Stimulated activated memory B cell treated with anti-CD40 and anti-IgM and Interleukin-4, amounts not matched to agents 10 μg/mL and 1 μg/mL and 100 μg/mL, for 72 hours (primary cell): ENCODE measurements at regions not wholly inside any gene's neighbourhood (a gene's known extent, or its start where the extent isn't known, plus 50 kb on each side); places are given as distances from the start of the nearest gene placed in this dataset.
A peak's percentile ranks its signal among the peaks of the same experiment; 100 is the strongest.

Experiments
- ATAC-seq: fragments of 150-1000 bp; cut with Tn5 transposase; 2 replicates; pipeline ENCODE4 v1.10.0; 2021
- H3K27ac Mint-ChIP-seq: one replicate; pipeline ENCODE4 v1.8.0; 2022; ENCODE audit warnings: mild to moderate bottlenecking, mixed read lengths
- H3K27me3 Mint-ChIP-seq: one replicate; pipeline ENCODE4 v1.8.0; 2022; ENCODE audit warnings: mixed read lengths
- H3K36me3 Mint-ChIP-seq: one replicate; pipeline ENCODE4 v1.8.0; 2022; ENCODE audit warnings: mixed read lengths
- H3K4me1 Mint-ChIP-seq: one replicate; pipeline ENCODE4 v1.8.0; 2022; ENCODE audit warnings: mixed read lengths
- H3K4me3 Mint-ChIP-seq: one replicate; pipeline ENCODE4 v1.8.0; 2022; ENCODE audit warnings: mild to moderate bottlenecking, moderate library complexity, mixed read lengths
- H3K9me3 Mint-ChIP-seq: one replicate; pipeline ENCODE4 v1.8.0; 2022; ENCODE audit warnings: mixed read lengths

DNA sequence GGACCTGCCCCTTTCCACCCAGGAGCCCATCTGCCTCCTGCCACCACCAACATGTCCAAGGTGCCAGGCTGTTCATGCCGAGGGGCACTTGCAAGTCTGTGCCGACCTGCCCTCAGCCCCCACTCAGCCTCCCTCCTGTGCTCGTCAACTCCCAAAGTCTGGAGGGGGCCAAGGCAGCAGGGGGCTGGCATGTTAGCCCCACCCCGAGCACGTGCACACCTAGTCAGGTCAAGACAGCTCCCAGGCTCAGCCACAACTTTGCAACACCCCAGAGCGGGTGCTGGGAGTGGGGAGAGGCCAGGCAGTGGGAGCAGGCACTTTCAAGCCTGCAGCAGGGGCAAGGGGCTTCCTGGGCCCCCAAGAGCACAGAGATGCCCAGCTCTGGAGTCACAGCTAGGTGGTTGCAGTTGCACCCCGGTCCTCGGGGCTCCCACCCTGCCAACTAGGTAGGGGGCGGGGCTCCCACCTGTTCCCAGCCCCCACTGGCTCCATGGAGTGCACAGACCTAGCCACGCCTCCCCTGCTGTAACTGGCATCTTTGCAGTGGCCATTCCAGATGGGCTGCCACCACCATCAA, 272.5 kb downstream of the CETN3 start:
- Mint-ChIP-seq H3K4me1 (peaks cover 12% of the 10 kb centered on the region), H3K9me3 (no peaks in the 10 kb centered on the region), H3K27ac (no peak overlapping the region), H3K27me3 (peaks cover 12% of the 10 kb centered on the region), H3K36me3 (no peaks in the 10 kb centered on the region), H3K4me3 (no peak overlapping the region)
- ATAC-seq = no peak

DNA sequence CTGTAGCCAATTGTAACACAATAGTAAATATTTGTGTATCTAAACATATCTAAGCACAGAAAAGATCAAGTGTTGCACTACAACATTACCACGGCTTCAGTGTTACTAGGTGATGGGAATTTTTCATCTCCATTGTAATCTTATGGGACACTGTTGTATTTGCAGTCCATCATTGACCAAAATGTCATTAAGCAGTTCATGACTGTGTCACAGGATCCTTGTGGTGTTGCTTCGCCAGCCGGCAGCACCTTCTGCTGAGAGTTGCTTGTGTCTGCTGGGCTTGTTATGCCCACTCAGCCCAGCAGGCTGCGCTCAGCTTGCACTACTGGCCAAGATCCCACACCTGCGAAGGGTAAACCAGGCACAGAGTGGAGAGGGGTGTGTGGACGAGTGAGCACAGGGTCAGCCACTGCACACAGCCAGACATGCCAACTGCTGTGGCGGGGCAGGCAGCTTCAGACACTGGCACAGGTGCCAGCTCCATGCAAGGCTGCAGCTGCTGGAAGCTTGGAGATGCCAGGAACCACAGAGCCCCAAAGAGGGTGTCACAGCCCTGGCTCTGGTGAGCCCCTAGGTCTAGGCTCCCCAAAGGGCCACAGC, 273.7 kb downstream of the CETN3 start:
- Mint-ChIP-seq H3K9me3 (no peaks in the 10 kb centered on the region), H3K36me3 (no peaks in the 10 kb centered on the region), H3K4me1 (peaks cover 22% of the 10 kb centered on the region), H3K4me3 (no peak overlapping the region), H3K27ac (no peak overlapping the region), H3K27me3 (peaks cover 12% of the 10 kb centered on the region)
- no peak for ATAC-seq

DNA sequence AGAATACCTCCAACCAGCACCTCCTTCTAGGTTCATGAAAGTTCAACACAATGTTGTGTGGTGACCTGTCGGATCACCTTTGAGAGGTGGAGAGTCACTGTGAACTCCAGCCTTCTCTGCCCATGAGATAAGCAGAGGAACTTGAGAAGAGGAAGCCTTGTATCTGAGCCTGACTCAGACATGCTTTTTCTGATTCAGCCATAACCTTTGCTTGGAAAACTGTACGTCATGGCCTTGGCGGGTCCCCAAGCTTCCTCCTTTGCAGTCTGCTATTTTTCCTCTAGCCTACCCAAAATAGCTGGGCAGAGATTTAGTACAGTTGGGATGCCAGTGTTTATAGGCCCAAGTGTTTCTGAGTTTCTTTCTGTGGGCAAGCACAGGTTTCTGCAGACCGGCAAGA, 274.7 kb downstream of the CETN3 start:
- peaks cover 22% of the 10 kb centered on the region for H3K4me1 Mint-ChIP-seq
- no peaks in the 10 kb centered on the region for H3K9me3 Mint-ChIP-seq
- H3K27ac Mint-ChIP-seq = no peak overlapping the region
- no peak for ATAC-seq
- H3K27me3 Mint-ChIP-seq = peaks cover 12% of the 10 kb centered on the region
- no peak overlapping the region for H3K4me3 Mint-ChIP-seq
- no peaks in the 10 kb centered on the region for H3K36me3 Mint-ChIP-seq

DNA sequence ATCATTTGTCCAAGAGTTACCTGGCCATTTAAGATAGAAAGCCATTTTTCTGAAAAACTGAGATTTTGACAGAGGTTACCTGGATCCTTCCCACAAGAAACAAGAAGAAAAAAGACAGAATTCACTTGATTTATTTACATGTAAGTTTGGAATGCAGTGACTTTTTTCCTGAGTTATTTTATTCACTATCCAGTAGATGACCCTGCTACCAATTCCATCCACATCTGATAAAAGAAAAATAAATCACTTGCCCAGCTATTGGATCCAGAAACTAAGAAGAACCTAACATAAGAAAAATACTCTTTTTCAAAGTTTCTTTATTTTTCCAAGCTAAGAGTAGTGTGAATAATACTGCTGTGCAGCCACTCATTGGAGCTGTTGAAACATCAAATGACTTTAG, 275.2 kb downstream of the CETN3 start:
- no peak for ATAC-seq
- H3K9me3 Mint-ChIP-seq = no peaks in the 10 kb centered on the region
- H3K27me3 Mint-ChIP-seq = peaks cover 12% of the 10 kb centered on the region
- H3K27ac Mint-ChIP-seq = no peak overlapping the region
- no peaks in the 10 kb centered on the region for H3K36me3 Mint-ChIP-seq
- H3K4me3 Mint-ChIP-seq = no peak overlapping the region
- H3K4me1 Mint-ChIP-seq = peaks cover 22% of the 10 kb centered on the region

DNA sequence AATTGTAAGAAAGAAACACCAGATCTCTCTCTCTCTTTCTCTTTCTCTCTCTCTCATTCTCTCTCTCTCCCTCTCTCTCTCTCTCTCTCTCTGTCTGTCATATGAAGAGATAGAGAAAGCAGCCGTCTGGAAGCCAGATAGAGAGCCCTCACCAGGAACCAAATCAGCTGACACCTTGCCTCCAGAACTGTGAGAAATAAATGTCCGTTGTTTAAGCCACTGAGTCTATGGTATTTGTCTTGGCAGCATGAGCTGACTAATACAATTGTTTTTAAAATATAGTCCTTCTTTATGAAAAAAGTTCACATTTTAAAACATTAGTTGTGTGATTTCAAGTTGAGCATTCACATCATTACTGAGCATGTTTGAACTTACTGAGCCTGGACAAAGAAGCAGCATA, 275.6 kb downstream of the CETN3 start:
- no peaks in the 10 kb centered on the region for H3K9me3 Mint-ChIP-seq

DNA sequence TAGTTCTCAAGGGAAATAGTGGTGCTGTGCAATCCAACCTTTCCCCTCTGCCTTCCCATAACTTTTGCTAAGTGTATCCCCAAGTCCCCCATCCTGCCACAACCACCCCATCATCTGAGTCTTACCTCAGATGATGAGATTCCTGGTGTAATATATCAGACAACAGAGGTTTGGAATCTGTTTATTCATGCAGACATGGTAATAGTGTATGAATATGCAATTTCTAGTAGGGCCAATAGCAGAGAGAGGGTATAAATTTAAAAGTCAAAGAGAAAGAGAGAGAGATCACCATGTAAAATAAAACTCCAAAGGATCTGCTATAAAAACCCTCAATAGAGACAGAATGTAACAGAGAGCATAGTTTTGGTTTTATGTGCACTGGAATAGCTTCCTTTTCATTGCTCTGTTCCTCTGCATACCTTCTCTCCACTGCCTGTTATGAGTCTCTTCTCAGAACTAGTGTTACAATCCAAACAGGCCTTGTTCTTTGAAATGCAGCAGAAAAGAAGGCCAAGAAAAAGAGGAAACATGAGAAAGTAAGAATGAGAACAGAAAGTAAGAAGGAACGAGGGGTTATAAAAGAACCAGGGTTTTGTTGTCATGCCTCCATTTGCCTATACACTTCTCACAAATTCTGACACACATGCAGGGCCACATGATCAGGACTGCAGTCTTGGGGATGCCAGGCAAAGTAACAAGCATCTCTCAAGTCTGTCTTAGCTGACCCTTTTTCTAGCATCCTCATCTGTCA, 278.0 kb downstream of the CETN3 start:
- no peaks in the 10 kb centered on the region for H3K36me3 Mint-ChIP-seq
- H3K9me3 Mint-ChIP-seq = no peaks in the 10 kb centered on the region
- no peaks in the 10 kb centered on the region for H3K27me3 Mint-ChIP-seq
- peaks cover 22% of the 10 kb centered on the region for H3K4me1 Mint-ChIP-seq
- ATAC-seq = peak; percentile 75
- no peak overlapping the region for H3K4me3 Mint-ChIP-seq
- H3K27ac Mint-ChIP-seq = peak overlapping the region; percentile 74

More for the DNA sequence above, 275.6 kb downstream of the CETN3 start:
- Mint-ChIP-seq H3K27me3 (peaks cover 12% of the 10 kb centered on the region), H3K27ac (no peak overlapping the region), H3K36me3 (no peaks in the 10 kb centered on the region), H3K4me3 (no peak overlapping the region), H3K4me1 (peaks cover 22% of the 10 kb centered on the region)
- ATAC-seq = no peak

DNA sequence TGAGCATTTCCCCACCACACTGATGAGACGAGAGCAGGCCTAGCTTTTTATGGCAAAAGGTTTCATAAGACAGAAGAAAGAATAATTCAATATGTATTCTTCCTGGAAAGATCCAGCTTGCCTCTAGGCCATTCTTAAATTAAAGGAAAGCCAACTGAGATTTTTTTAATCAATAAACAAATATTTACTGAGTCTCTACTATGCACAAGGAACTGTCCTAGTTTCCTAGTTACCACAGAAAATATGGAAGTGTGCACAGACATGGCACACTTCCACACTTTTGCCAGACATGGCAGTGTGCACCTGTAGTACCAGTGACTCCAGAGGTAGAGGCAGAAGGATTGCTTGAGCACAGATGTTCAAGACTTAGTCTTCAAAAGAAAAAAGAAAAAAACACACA, 281.0 kb downstream of the CETN3 start:
- no peaks in the 10 kb centered on the region for H3K27me3 Mint-ChIP-seq
- peaks cover 22% of the 10 kb centered on the region for H3K4me1 Mint-ChIP-seq
- no peak for ATAC-seq
- no peaks in the 10 kb centered on the region for H3K9me3 Mint-ChIP-seq
- no peak overlapping the region for H3K4me3 Mint-ChIP-seq
- H3K36me3 Mint-ChIP-seq = no peaks in the 10 kb centered on the region
- no peak overlapping the region for H3K27ac Mint-ChIP-seq

DNA sequence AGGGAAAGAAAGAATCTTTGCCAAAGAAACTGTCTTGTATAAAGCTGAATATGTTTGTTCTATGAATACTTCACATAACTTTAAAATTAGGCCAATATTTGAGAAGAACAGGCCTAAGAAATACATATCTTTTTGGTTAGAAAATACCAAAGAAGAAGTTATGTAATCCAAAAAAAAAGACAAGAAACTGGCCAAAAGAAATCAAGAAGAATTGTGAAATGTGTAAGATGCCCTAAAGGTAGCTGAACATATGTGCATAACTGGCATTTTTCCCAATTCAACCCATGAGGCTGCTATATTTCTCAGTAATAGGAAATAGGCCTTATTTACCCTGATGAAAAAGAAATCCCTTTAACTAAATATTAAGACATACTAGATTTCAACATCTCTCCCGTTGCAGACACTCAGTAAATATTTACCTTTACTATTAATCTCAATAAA, 290.0 kb downstream of the CETN3 start:
- Mint-ChIP-seq H3K36me3 (no peaks in the 10 kb centered on the region), H3K27me3 (no peaks in the 10 kb centered on the region), H3K27ac (no peak overlapping the region), H3K9me3 (no peaks in the 10 kb centered on the region), H3K4me3 (no peak overlapping the region), H3K4me1 (no peaks in the 10 kb centered on the region)
- ATAC-seq = no peak

DNA sequence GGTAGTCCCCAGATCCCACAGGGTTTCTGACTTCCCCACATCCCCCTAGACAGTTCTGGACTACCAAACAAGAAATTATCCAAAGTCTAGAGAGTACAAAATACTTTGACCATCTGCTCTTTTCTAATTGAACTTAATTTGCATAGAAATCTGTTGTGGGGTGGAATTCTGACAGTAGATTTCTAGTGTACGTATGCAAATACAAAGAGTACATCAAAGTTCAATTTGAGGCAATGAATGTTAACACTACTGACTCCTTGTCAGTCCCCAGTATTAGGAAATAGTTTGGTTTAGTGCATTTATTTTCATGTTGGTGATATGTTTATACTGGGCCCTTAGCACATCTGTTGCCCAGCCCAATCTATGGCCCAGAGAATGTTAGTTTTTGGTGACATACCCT, 292.6 kb downstream of the CETN3 start:
- H3K27ac Mint-ChIP-seq = no peak overlapping the region
- no peaks in the 10 kb centered on the region for H3K9me3 Mint-ChIP-seq
- no peaks in the 10 kb centered on the region for H3K36me3 Mint-ChIP-seq
- H3K27me3 Mint-ChIP-seq = no peaks in the 10 kb centered on the region
- no peak for ATAC-seq
- no peak overlapping the region for H3K4me3 Mint-ChIP-seq
- H3K4me1 Mint-ChIP-seq = no peaks in the 10 kb centered on the region

DNA sequence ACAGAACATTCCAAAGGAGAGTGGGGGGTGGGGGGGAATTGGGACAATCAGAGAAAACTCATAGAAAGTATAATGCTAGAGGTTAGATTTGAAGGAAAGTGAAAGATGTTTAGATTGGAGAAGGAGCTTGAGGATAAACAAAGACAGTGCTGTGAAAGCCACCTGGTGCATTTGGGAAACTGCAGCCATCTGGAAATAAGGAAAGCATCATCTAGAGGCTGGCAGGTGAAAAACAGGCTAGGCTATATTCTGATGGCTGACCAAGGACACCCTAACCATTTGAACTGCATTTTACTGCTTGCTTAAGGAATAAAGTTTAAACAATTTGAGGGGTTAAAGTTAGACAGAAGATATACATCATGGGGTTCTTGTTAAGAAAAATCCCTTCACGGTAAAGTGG, 296.4 kb downstream of the CETN3 start:
- Mint-ChIP-seq H3K27me3 (no peaks in the 10 kb centered on the region), H3K4me3 (no peak overlapping the region), H3K9me3 (no peaks in the 10 kb centered on the region), H3K36me3 (no peaks in the 10 kb centered on the region), H3K27ac (no peak overlapping the region), H3K4me1 (no peaks in the 10 kb centered on the region)
- ATAC-seq = no peak

DNA sequence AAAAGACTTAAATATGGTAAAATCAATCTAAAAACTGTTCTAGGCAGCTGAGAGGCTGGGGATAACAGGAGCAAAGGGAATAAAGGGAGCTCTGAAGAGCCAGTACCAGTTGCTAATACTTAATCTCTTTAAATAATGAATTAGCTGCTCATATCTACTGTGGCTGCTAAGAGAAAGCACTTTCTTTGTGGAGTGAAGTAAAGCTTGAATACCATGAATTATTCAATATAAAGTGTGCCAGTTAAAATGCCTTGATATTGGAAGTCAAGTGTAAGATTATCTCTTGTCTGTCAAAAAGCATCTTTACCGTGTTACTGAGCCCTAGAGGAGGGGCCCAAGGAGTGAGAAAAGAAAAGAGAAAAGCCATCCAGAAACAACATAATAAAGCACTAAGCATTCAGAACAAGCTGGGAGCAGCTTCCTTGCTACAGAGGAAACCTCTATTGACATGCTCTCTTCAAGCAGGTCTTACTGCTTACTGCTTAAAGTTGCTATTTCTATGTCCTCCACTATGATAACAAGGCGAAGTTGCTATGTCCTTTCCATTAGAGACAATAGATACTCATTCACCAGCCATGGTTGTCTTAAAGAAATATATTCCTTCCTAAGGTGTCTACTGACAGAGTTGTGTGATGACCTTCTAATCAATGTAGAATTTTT, 297.4 kb downstream of the CETN3 start:
- Mint-ChIP-seq H3K27me3 (no peaks in the 10 kb centered on the region), H3K4me1 (no peaks in the 10 kb centered on the region), H3K36me3 (no peaks in the 10 kb centered on the region), H3K4me3 (no peak overlapping the region), H3K27ac (no peak overlapping the region), H3K9me3 (no peaks in the 10 kb centered on the region)
- no peak for ATAC-seq

DNA sequence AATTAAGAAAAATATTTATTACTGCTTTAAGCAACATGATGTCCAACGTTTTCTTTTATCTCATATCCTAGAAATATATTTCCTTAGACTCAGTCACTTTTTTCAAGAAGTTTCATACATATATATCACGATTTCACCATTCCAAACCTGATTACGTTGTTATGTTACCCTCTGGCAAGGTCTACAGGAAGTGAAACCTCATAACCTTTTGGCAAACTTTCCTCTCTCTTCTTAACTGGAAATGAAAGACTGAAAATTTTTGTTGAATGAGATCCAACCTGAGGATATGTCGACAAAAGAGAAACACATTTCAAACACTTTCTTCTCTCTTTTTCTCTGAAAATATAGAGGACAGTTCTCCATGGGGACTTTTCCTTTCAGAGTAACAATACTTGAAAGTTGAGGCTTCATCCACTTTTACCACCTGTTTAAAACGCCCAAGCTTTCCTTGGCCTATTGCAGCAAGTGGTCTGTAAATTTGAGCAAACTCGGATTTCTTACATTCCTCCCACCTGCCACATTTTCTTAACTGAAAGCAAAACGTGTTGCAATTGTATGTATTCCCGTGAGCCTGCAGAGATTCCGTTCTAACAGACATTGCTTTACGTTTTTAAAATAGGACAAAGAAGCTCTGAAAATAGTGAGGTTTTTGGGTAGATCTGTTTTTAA, 298.1 kb downstream of the CETN3 start:
- Mint-ChIP-seq H3K27me3 (no peaks in the 10 kb centered on the region), H3K36me3 (no peaks in the 10 kb centered on the region), H3K4me3 (no peak overlapping the region), H3K4me1 (no peaks in the 10 kb centered on the region), H3K9me3 (no peaks in the 10 kb centered on the region), H3K27ac (no peak overlapping the region)
- no peak for ATAC-seq

DNA sequence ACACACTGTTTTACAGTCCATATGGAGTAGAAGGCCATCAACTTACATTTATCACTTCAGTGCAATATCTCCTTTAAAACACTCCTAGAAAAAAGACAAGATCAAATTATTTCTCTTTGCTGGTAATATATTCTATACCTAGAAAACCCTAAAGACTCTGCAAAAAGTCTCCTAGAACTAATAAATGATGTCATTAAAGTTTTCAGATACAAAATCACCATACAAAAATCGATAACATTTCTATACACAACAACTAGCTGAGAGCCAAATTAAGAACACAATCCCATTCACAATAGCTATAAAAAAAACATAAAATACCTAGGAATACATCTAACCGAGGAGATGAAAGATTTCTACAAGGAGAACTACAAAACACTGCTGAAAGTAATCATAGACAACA, 300.3 kb downstream of the CETN3 start:
- peaks cover 4% of the 10 kb centered on the region for H3K9me3 Mint-ChIP-seq
- H3K4me1 Mint-ChIP-seq = no peaks in the 10 kb centered on the region
- no peak for ATAC-seq
- H3K4me3 Mint-ChIP-seq = no peak overlapping the region
- no peaks in the 10 kb centered on the region for H3K27me3 Mint-ChIP-seq
- H3K36me3 Mint-ChIP-seq = no peaks in the 10 kb centered on the region
- H3K27ac Mint-ChIP-seq = no peak overlapping the region

DNA sequence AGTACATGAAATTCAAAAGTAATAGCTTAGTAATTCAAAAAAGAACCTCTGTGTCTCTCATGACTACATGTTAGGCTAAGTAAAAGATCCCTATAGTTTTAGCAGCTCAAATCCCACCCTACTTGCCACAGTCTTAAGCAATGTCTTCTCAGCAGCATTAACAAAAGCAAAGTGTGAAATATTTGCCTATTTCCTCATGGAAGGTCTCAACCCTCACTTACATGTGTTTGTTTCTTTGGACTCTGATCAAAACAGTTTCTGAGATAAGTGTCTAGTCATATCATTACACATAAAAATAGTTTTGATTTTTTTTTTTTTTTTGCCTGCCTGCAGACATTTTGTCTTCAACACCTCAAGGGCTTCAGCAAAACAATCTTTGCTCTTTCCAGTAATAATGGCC, 310.5 kb downstream of the CETN3 start:
- Mint-ChIP-seq H3K4me1 (no peaks in the 10 kb centered on the region), H3K36me3 (no peaks in the 10 kb centered on the region), H3K4me3 (no peak overlapping the region), H3K9me3 (no peaks in the 10 kb centered on the region), H3K27me3 (no peaks in the 10 kb centered on the region), H3K27ac (no peak overlapping the region)
- no peak for ATAC-seq

DNA sequence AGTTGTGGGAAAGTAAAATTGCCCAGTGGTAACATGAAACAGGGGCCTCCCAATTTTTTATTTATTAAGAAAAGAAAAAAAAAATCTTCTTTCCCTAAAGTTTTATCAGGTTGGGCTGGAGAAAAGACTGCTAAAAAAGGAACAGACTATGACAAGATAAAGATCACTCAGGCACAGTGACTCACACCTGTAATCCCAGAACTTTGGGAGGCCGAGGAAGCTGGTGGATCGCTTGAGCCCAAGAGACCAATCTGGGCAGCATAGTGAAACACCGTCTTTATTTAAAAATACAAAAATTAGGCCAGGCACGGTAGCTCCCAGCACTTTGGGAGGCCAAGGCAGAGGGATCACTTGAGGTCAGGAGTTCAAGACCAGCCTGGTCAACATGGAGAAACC, 312.5 kb downstream of the CETN3 start:
- H3K27ac Mint-ChIP-seq = no peak overlapping the region
- no peak for ATAC-seq
- no peak overlapping the region for H3K4me3 Mint-ChIP-seq
- H3K36me3 Mint-ChIP-seq = no peaks in the 10 kb centered on the region
- no peaks in the 10 kb centered on the region for H3K27me3 Mint-ChIP-seq
- H3K9me3 Mint-ChIP-seq = no peaks in the 10 kb centered on the region
- H3K4me1 Mint-ChIP-seq = no peaks in the 10 kb centered on the region
